Upper lobe of left lung (tissue), 6 donors: ENCODE measurements at regions not wholly inside any gene's neighbourhood (a gene's known extent, or its start where the extent isn't known, plus 50 kb on each side); places are given as distances from the start of the nearest gene placed in this dataset.

Source experiments
- ATAC-seq, 2 donors: fragments of 200-7000 bp; cut with Tn5 transposase; one replicate each; pipeline ENCODE4 v1.9.1; 2022; ENCODE audit warnings: mild to moderate bottlenecking in 2 of 2, moderate library complexity in 2 of 2; ENCODE audit not compliant: low FRiP score in 2 of 2
- DNase-seq, 2 donors: peaks; one replicate each; pipeline ENCODE4 v3.0.0-alpha.2; 2019 to 2020
- H3K27ac ChIP-seq, 4 donors: fragments of 200-600 bp; sonication (generic); one replicate each; pipeline ENCODE4 v1.5.1; 2016 to 2019
- H3K27me3 ChIP-seq, 4 donors: fragments of 200-600 bp; sonication (generic); one replicate each; pipeline ENCODE4 v1.5.1; 2017 to 2019
- H3K36me3 ChIP-seq, 4 donors: fragments of 200-600 bp; sonication (generic); one replicate each; pipeline ENCODE4 v1.5.1; 2016 to 2019
- H3K4me1 ChIP-seq, 4 donors: fragments of 200-600 bp; sonication (generic); one replicate each; pipeline ENCODE4 v1.5.1; 2018 to 2019
- H3K4me3 ChIP-seq, 4 donors: fragments of 200-600 bp; sonication (generic); one replicate each; pipeline ENCODE4 v1.5.1; 2017 to 2019; ENCODE audit warnings: mild to moderate bottlenecking in 2 of 4, moderate library complexity in 1 of 4
- H3K9me3 ChIP-seq, 4 donors: fragments of 200-600 bp; sonication (generic); one replicate each; pipeline ENCODE4 v1.5.1; 2018 to 2019
- EP300 ChIP-seq, 4 donors: sonication (generic); formaldehyde crosslinking; IDR thresholded peaks; one replicate each; pipeline ENCODE4 v1.5.1; 2017; ENCODE audit warnings: antibody characterized with exemption in 4 of 4, control low read depth in 2 of 4
- POLR2A ChIP-seq, 4 donors: fragments of 450-650 bp; IDR thresholded peaks; one replicate each; pipeline ENCODE4 v1.5.1; 2016 to 2017; ENCODE audit warnings: antibody characterized with exemption in 4 of 4, mild to moderate bottlenecking in 2 of 4
- POLR2AphosphoS5 ChIP-seq, 2 donors: sonication (generic); formaldehyde crosslinking; IDR thresholded peaks; one replicate each; pipeline ENCODE4 v1.5.1; 2017; ENCODE audit warnings: antibody characterized with exemption in 2 of 2
- WGBS, 2 donors: methylation state at CpG; one replicate each; pipeline ENCODE4 v1.1.5; 2017 to 2018; 5-methylcytosine and 5-hydroxymethylcytosine counted together
- TF ChIP-seq, protein P1 (sequence below), 6 experiments: fragments of 450-650 bp in 4 of 6; fragments of 200-600 bp in 2 of 6; sonication (generic) in 2 of 6; IDR thresholded peaks; one replicate each; pipeline ENCODE4 v1.5.1; 2016 to 2019; ENCODE audit warnings: antibody characterized with exemption in 6 of 6
- donor health status: DM: no; HTN: no; CAD: no; lungs with moderate emphysema.
- donor health status: DM: no; HTN: yes; CAD: no; lungs with severe emphysema.

DNA sequence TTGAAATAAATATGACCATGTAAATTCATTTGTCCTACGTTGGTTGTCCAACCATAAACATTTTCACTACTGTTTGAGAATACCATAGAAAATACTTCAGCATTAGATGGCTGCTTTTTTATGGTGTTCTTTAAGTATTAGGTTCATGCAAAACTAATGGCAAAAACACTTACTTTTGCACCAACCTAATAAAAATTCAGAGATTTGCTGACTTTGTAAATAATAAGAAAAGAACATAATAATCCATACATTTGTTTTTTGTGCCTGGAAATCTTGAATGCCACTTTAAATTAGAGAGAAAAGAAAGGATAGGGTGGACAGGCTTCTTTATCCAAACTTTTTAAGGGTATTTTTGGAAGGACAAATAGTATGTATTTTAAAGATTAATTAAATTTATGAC lies 719.7 kb upstream of the TYRP1 start:
- H3K9me3 ChIP-seq: no peaks in the 10 kb centered on the region
- H3K27ac ChIP-seq: no peak overlapping the region
- WGBS, 2 donors: 55 to 65% methylated on average over 1 of the region's 1 CpG
- H3K27me3 ChIP-seq: no peaks in the 10 kb centered on the region
- no peak overlapping the region for H3K4me3 ChIP-seq
- ATAC-seq: no peak
- no peaks in the 10 kb centered on the region for H3K36me3 ChIP-seq
- no peak for TF ChIP-seq POLR2AphosphoS5 (IDR thresholded peaks at IDR 0.05)
- no peak for TF ChIP-seq EP300 (IDR thresholded peaks at IDR 0.05)
- no peak for TF ChIP-seq POLR2A (IDR thresholded peaks at IDR 0.05)
- TF ChIP-seq, protein P1, sequence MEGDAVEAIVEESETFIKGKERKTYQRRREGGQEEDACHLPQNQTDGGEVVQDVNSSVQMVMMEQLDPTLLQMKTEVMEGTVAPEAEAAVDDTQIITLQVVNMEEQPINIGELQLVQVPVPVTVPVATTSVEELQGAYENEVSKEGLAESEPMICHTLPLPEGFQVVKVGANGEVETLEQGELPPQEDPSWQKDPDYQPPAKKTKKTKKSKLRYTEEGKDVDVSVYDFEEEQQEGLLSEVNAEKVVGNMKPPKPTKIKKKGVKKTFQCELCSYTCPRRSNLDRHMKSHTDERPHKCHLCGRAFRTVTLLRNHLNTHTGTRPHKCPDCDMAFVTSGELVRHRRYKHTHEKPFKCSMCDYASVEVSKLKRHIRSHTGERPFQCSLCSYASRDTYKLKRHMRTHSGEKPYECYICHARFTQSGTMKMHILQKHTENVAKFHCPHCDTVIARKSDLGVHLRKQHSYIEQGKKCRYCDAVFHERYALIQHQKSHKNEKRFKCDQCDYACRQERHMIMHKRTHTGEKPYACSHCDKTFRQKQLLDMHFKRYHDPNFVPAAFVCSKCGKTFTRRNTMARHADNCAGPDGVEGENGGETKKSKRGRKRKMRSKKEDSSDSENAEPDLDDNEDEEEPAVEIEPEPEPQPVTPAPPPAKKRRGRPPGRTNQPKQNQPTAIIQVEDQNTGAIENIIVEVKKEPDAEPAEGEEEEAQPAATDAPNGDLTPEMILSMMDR (IDR thresholded peaks at IDR 0.05): no peak
- DNase-seq: no peak
- no peaks in the 10 kb centered on the region for H3K4me1 ChIP-seq

DNA sequence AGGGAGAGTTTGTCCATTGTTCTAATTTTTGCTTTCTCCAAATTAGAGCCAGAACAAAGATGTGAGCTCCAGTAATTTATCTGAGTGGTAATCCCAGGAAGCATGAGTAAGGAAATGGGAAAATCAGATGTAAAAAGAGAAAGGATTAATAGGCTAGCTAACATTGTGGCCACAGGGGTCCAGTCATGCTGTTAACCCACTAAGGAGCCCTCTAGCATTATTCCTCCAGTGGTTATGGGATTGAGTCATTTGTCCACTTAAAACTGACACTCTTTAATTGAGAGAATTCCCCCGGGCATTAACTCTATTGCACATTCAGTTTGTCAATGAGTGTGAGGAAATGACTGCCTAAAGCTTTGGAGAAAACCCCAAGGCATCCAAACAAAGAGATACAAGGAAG lies 700.3 kb upstream of the TYRP1 start:
- H3K27me3 ChIP-seq: no peaks in the 10 kb centered on the region
- no peaks in the 10 kb centered on the region for H3K36me3 ChIP-seq
- WGBS, 2 donors: 75 to 79% methylated on average over 1 of the region's 1 CpG
- H3K4me1 ChIP-seq: no peaks in the 10 kb centered on the region
- ATAC-seq (no peak), DNase-seq (no peak)
- TF ChIP-seq, protein P1 (IDR thresholded peaks at IDR 0.05): no peak
- TF ChIP-seq POLR2AphosphoS5 (IDR thresholded peaks at IDR 0.05) (no peak), EP300 (IDR thresholded peaks at IDR 0.05) (no peak), POLR2A (IDR thresholded peaks at IDR 0.05) (no peak)
- no peak overlapping the region for H3K27ac ChIP-seq
- peaks cover 0 to 4% (median 0%) of the 10 kb centered on the region in 4 donors for H3K9me3 ChIP-seq
- H3K4me3 ChIP-seq: no peak overlapping the region

DNA sequence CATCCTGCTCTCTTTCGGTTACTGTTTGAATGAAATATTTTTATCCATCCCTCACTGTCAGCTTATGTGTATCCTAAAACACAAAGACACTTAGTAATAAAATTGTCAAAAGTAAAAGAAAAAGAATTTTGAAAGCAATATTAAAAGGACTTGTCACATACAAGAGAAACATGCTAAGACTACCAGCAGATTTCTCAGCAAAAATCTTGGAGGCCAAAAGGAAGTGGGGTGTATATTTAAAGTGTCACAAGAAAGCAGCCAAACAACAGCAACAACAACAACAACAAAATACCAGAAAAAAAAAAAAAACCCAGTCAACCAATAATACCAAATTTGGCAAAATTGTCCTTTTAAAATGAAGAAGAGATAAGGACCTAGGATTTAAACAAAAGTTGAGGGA lies 678.7 kb upstream of the TYRP1 start:
- WGBS, 2 donors: 84 to 96% methylated on average over 1 of the region's 1 CpG
- Histone ChIP-seq H3K4me1 (no peaks in the 10 kb centered on the region), H3K4me3 (no peak overlapping the region), H3K27me3 (no peaks in the 10 kb centered on the region), H3K27ac (no peak overlapping the region), H3K9me3 (peaks cover 9 to 19% (median 15%) of the 10 kb centered on the region in 4 donors), H3K36me3 (no peaks in the 10 kb centered on the region)
- DNase-seq (no peak), ATAC-seq (no peak)
- TF ChIP-seq POLR2A (IDR thresholded peaks at IDR 0.05): no peak
- no peak for TF ChIP-seq POLR2AphosphoS5 (IDR thresholded peaks at IDR 0.05)
- no peak for TF ChIP-seq EP300 (IDR thresholded peaks at IDR 0.05)
- TF ChIP-seq, protein P1 (IDR thresholded peaks at IDR 0.05): no peak

DNA sequence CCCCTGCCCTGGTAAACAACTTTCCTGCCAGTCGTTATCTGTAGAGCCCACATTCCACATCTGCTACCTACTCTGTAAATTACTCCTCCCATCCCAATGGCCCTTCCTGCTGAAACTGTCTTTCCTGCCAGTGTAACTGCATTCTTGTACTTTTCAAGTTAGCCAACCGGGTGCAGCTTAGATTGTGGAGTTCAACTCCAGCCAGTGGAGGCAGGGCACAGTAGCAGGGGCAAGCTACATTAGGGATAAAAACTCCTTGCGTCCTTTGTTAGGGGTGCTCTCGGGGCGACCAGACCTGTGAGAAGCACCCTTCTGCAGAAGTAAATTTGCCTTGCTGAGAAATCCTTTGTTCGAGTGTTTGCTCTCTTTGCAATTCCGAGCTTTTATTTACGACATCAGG lies 639.0 kb upstream of the TYRP1 start:
- Histone ChIP-seq H3K27me3 (no peaks in the 10 kb centered on the region), H3K9me3 (peaks cover 0 to 15% (median 9%) of the 10 kb centered on the region in 4 donors), H3K36me3 (no peaks in the 10 kb centered on the region), H3K4me3 (no peak overlapping the region), H3K27ac (no peak overlapping the region), H3K4me1 (no peaks in the 10 kb centered on the region)
- DNase-seq: no peak
- WGBS, 2 donors: 81 to 87% methylated on average over 8 of the region's 8 CpGs
- ATAC-seq: no peak
- TF ChIP-seq, protein P1 (IDR thresholded peaks at IDR 0.05): no peak
- TF ChIP-seq POLR2AphosphoS5 (IDR thresholded peaks at IDR 0.05) (no peak), EP300 (IDR thresholded peaks at IDR 0.05) (no peak), POLR2A (IDR thresholded peaks at IDR 0.05) (no peak)

DNA sequence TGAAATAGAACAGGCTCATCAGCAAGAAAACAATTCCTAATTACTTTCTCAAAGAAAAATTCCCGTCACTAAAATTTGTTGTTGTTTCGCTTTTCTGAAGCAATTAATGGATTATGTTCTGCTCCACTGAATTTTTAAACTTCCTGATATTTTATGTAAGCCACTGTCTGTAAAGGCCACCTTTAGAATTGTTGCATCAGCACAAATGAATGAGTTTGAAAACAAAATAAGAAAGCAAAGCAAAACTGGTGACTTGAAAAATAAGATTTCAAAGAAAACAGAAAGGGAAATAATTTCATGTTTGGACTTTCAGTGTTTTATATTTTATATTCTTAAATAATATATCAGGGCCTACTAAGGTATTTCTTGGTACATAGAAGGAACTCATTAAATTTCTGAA lies 636.3 kb upstream of the TYRP1 start:
- no peak for DNase-seq
- no peaks in the 10 kb centered on the region for H3K36me3 ChIP-seq
- WGBS, 2 donors: 92 to 96% methylated on average over 2 of the region's 2 CpGs
- no peak overlapping the region for H3K27ac ChIP-seq
- H3K4me1 ChIP-seq: no peaks in the 10 kb centered on the region
- no peak overlapping the region for H3K4me3 ChIP-seq
- H3K9me3 ChIP-seq: peaks cover 0 to 15% (median 9%) of the 10 kb centered on the region in 4 donors
- ATAC-seq: no peak
- no peaks in the 10 kb centered on the region for H3K27me3 ChIP-seq
- TF ChIP-seq POLR2A (IDR thresholded peaks at IDR 0.05): no peak
- TF ChIP-seq EP300 (IDR thresholded peaks at IDR 0.05): no peak
- TF ChIP-seq, protein P1 (IDR thresholded peaks at IDR 0.05): no peak
- no peak for TF ChIP-seq POLR2AphosphoS5 (IDR thresholded peaks at IDR 0.05)
